Esophagus muscularis mucosa (tissue), 3 donors: ENCODE measurements at regions not wholly inside any gene's neighbourhood (a gene's known extent, or its start where the extent isn't known, plus 50 kb on each side); places are given as distances from the start of the nearest gene placed in this dataset.
"Not testable (repeated sequence)": the region's sequence is repeated elsewhere in the genome, so short reads cannot be mapped to it uniquely, and the experiment has no call there.

Experiments
- POLR2A ChIP-seq: fragments of 450-650 bp; IDR thresholded peaks from one replicate; pipeline ENCODE4 v1.6.1; 2017; ENCODE audit warnings: antibody characterized with exemption, moderate library complexity, mild to moderate bottlenecking, low read depth
- POLR2AphosphoS5 ChIP-seq, 2 donors: sonication (generic); formaldehyde crosslinking; IDR thresholded peaks; one replicate each; pipeline ENCODE4 v1.6.1; 2017; ENCODE audit warnings: antibody characterized with exemption in 2 of 2
- TF ChIP-seq, protein P1 (sequence below), 3 experiments: fragments of 200-600 bp in 2 of 3; fragments of 450-650 bp in 1 of 3; sonication (generic) in 2 of 3; IDR thresholded peaks; one replicate each; pipeline ENCODE4 v1.5.1; 2017 to 2019; ENCODE audit warnings: antibody characterized with exemption in 3 of 3, mild to moderate bottlenecking in 2 of 3, moderate library complexity in 1 of 3

DNA sequence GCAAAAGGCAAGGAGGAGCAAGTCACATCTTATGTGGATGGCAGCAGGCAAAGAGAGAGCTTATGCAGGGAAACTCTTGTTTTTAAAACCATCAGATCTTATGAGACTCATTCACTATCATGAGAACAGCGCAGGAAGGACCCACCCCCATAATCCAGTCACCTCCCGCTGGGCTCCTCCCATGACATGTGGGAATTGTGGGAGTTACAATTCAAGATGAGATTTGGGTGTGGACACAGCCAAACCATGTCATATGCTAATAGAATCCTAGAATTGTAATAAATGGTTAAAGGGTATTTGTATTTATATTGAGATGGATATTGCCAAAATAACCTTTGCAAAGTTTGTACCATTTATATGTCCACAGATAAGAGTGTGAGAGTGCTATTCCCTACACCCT, 72.1 kb upstream of the PNPT1 start:
- TF ChIP-seq, protein P1, sequence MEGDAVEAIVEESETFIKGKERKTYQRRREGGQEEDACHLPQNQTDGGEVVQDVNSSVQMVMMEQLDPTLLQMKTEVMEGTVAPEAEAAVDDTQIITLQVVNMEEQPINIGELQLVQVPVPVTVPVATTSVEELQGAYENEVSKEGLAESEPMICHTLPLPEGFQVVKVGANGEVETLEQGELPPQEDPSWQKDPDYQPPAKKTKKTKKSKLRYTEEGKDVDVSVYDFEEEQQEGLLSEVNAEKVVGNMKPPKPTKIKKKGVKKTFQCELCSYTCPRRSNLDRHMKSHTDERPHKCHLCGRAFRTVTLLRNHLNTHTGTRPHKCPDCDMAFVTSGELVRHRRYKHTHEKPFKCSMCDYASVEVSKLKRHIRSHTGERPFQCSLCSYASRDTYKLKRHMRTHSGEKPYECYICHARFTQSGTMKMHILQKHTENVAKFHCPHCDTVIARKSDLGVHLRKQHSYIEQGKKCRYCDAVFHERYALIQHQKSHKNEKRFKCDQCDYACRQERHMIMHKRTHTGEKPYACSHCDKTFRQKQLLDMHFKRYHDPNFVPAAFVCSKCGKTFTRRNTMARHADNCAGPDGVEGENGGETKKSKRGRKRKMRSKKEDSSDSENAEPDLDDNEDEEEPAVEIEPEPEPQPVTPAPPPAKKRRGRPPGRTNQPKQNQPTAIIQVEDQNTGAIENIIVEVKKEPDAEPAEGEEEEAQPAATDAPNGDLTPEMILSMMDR (IDR thresholded peaks at IDR 0.05) = not testable (repeated sequence)
- not testable (repeated sequence) for TF ChIP-seq POLR2A; POLR2AphosphoS5 (IDR thresholded peaks at IDR 0.05)
